LNCaP clone FGC (cell line): ENCODE measurements at regions not wholly inside any gene's neighbourhood (a gene's known extent, or its start where the extent isn't known, plus 50 kb on each side); places are given as distances from the start of the nearest gene placed in this dataset.

Source experiments
- DNase-seq: peaks from one replicate; pipeline ENCODE4 v3.0.0-alpha.2; 2011; ENCODE audit warnings: low read depth
- H3K4me3 ChIP-seq: 2 replicates; pipeline ENCODE4 v1.5.1; 2011; ENCODE audit warnings: mild to moderate bottlenecking, low read depth, low read length, control low read depth
- TF ChIP-seq, protein P1 (sequence below): IDR thresholded peaks from 2 replicates; pipeline ENCODE4 v1.5.1; 2012; ENCODE audit warnings: mild to moderate bottlenecking; ENCODE audit not compliant: control insufficient read depth, insufficient read depth; ENCODE audit errors: extremely low read depth

GRCh38 chr2:117409443-117409842 lies 405.0 kb upstream of the DDX18 start:
- DNase-seq, result no peak
- TF ChIP-seq, protein P1, sequence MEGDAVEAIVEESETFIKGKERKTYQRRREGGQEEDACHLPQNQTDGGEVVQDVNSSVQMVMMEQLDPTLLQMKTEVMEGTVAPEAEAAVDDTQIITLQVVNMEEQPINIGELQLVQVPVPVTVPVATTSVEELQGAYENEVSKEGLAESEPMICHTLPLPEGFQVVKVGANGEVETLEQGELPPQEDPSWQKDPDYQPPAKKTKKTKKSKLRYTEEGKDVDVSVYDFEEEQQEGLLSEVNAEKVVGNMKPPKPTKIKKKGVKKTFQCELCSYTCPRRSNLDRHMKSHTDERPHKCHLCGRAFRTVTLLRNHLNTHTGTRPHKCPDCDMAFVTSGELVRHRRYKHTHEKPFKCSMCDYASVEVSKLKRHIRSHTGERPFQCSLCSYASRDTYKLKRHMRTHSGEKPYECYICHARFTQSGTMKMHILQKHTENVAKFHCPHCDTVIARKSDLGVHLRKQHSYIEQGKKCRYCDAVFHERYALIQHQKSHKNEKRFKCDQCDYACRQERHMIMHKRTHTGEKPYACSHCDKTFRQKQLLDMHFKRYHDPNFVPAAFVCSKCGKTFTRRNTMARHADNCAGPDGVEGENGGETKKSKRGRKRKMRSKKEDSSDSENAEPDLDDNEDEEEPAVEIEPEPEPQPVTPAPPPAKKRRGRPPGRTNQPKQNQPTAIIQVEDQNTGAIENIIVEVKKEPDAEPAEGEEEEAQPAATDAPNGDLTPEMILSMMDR, result no peak
- H3K4me3 ChIP-seq, result no peak overlapping the region

GRCh38 chr2:117411983-117412382 lies 402.5 kb upstream of the DDX18 start:
- TF ChIP-seq, protein P1, result peak; percentile 22; the same call in 1 of the 2 replicates
- no peak for DNase-seq
- no peak overlapping the region for H3K4me3 ChIP-seq

DNA sequence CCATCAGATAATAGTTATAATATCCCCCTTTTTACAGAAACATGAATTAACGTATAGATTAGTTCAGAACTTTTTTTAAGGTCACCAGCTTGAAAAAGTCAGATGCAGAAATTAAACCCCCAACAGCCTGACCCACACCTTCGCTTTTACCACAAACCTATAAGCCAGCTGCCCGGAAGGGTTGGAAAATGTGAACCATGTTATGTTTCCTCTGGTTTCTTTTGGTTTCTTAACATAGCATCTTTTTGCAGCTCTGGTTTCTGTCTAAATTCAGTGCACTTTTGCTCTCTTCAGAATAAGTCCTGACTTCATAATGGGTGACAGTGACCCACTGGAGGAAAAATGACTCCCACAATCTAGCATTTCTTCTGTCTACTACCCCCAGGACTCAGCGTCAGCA lies 381.7 kb upstream of the DDX18 start:
- no peak for DNase-seq
- no peak overlapping the region for H3K4me3 ChIP-seq
- TF ChIP-seq, protein P1, result no peak

DNA sequence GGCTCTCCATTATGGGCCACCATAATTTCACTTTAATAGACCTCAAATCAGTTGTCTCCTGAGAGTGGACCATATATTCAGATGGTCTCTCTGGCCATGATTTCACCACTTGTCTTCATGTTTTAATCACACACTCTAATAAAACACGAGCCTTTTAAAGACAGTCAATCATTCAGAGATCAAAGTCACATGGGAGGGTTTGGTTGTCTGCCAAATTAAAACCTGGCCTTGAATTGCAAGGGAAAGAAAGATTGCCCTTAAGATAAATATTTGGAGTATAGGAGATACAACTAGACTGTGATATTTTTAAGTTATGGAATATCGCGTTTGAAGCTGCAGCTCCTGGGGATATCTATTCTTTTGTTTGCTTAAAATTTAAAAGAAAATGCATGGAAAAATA lies 377.8 kb upstream of the DDX18 start:
- DNase-seq, result no peak
- H3K4me3 ChIP-seq, result no peak overlapping the region

GRCh38 chr2:117470311-117471095 lies 344.0 kb upstream of the DDX18 start:
- no peak overlapping the region for H3K4me3 ChIP-seq
- DNase-seq, result peak; percentile 17
- TF ChIP-seq, protein P1, result peak; percentile 60

More for the DNA sequence above, 377.8 kb upstream of the DDX18 start:
- TF ChIP-seq, protein P1, result no peak

GRCh38 chr2:117481608-117482007 lies 332.9 kb upstream of the DDX18 start:
- no peak for DNase-seq
- TF ChIP-seq, protein P1, result no peak
- no peak overlapping the region for H3K4me3 ChIP-seq

- TF ChIP-seq, protein P1, result no peak
- H3K4me3 ChIP-seq, result no peak overlapping the region
Observed at GRCh38 chr2:117485588-117485987, 328.9 kb upstream of the DDX18 start.

More at GRCh38 chr2:117485588-117485987, 328.9 kb upstream of the DDX18 start:
- DNase-seq, result no peak
